ENCODE measurements at regions not wholly inside any gene's neighbourhood (a gene's known extent, or its start where the extent isn't known, plus 50 kb on each side); places are given as distances from the start of the nearest gene placed in this dataset.

- H3K27me3 ChIP-seq (replicated peaks in 1 of 4; ENCODE audit: control extremely low read depth in 1 of 4, control insufficient read depth in 3 of 4, insufficient read depth in 4 of 4, low read length in 3 of 4), result no peaks in the 10 kb centered on the region
- no peaks in the 10 kb centered on the region for H3K4me1 ChIP-seq (ENCODE audit: control insufficient read depth in 2 of 2, insufficient read depth in 2 of 2, low read length in 2 of 2)
- Mint-ChIP-seq H3K9me3 (ENCODE audit: insufficient read depth) (no peaks in the 10 kb centered on the region), H3K27ac (no peak overlapping the region), H3K4me1 (no peaks in the 10 kb centered on the region), H3K27me3 (no peaks in the 10 kb centered on the region), H3K4me3 (no peak overlapping the region)
- no peaks in the 10 kb centered on the region for H3K9me3 ChIP-seq (ENCODE audit: control extremely low read depth in 1 of 3, control insufficient read depth in 2 of 3, insufficient read depth in 1 of 3, low read length in 2 of 3)
- no peak overlapping the region for H3K27ac ChIP-seq (ENCODE audit: low read length in 2 of 2)
- no peak for TF ChIP-seq EZH2 (IDR thresholded peaks at IDR 0.05; ENCODE audit: borderline replicate concordance, insufficient read depth, low read depth, low read length, poor library complexity, severe bottlenecking)
- TF ChIP-seq CTCF (IDR thresholded peaks at IDR 0.05), result no peak
- ATAC-seq (ENCODE audit: low read depth), result no peak
- no peak overlapping the region for H3K4me3 ChIP-seq (ENCODE audit: control extremely low read depth in 1 of 5, extremely low read depth in 1 of 5, insufficient read depth in 1 of 5, low read depth in 2 of 5, low read length in 4 of 5)
- H4K20me1 ChIP-seq (ENCODE audit: control insufficient read depth, insufficient read depth, low read length, poor library complexity, severe bottlenecking), result no peaks in the 10 kb centered on the region
- H2AFZ ChIP-seq (ENCODE audit: insufficient read depth, low read depth, low read length, poor library complexity, severe bottlenecking), result no peak overlapping the region
- H3K9ac ChIP-seq (ENCODE audit: low read length), result no peak overlapping the region
- no peak overlapping the region for H3K4me2 ChIP-seq (replicated peaks; ENCODE audit: low read depth, low read length, poor library complexity, severe bottlenecking)
- POLR2A ChIA-PET, result no interaction called here
- CTCF ChIA-PET, result no interaction called here
- no peaks in the 10 kb centered on the region for H3K79me2 ChIP-seq (ENCODE audit: control insufficient read depth, insufficient read depth, low read length)
- intact Hi-C loops (cut with micrococcal nuclease), result no loop called here
- H3K36me3 ChIP-seq (replicated peaks in 1 of 2; ENCODE audit: control extremely low read depth in 1 of 2, control insufficient read depth in 1 of 2, extremely low read depth in 1 of 2, insufficient read depth in 2 of 2, low read length in 1 of 2), result no peaks in the 10 kb centered on the region
- no peak for DNase-seq
- 64% methylated on average over 1 of the region's 1 CpG for WGBS (ENCODE audit: insufficient coverage)
Measured at GRCh38 chr5:97418462-97418861, 235.4 kb upstream of the RIOK2 start.

GRCh38 chr5:97420646-97421045 is 237.6 kb upstream of the RIOK2 start:
- Mint-ChIP-seq H3K27me3 (no peaks in the 10 kb centered on the region), H3K4me1 (no peaks in the 10 kb centered on the region), H3K9me3 (ENCODE audit: insufficient read depth) (no peaks in the 10 kb centered on the region), H3K4me3 (no peak overlapping the region), H3K27ac (no peak overlapping the region)
- Histone ChIP-seq H3K4me2 (replicated peaks; ENCODE audit: low read depth, low read length, poor library complexity, severe bottlenecking) (no peak overlapping the region), H2AFZ (ENCODE audit: insufficient read depth, low read depth, low read length, poor library complexity, severe bottlenecking) (no peak overlapping the region), H4K20me1 (ENCODE audit: control insufficient read depth, insufficient read depth, low read length, poor library complexity, severe bottlenecking) (no peaks in the 10 kb centered on the region), H3K9ac (ENCODE audit: low read length) (no peak overlapping the region), H3K4me1 (ENCODE audit: control insufficient read depth in 2 of 2, insufficient read depth in 2 of 2, low read length in 2 of 2) (no peaks in the 10 kb centered on the region), H3K36me3 (replicated peaks in 1 of 2; ENCODE audit: control extremely low read depth in 1 of 2, control insufficient read depth in 1 of 2, extremely low read depth in 1 of 2, insufficient read depth in 2 of 2, low read length in 1 of 2) (no peaks in the 10 kb centered on the region), H3K27ac (ENCODE audit: low read length in 2 of 2) (no peak overlapping the region), H3K9me3 (ENCODE audit: control extremely low read depth in 1 of 3, control insufficient read depth in 2 of 3, insufficient read depth in 1 of 3, low read length in 2 of 3) (no peaks in the 10 kb centered on the region), H3K4me3 (ENCODE audit: control extremely low read depth in 1 of 5, extremely low read depth in 1 of 5, insufficient read depth in 1 of 5, low read depth in 2 of 5, low read length in 4 of 5) (no peak overlapping the region), H3K27me3 (replicated peaks in 1 of 4; ENCODE audit: control extremely low read depth in 1 of 4, control insufficient read depth in 3 of 4, insufficient read depth in 4 of 4, low read length in 3 of 4) (no peaks in the 10 kb centered on the region), H3K79me2 (ENCODE audit: control insufficient read depth, insufficient read depth, low read length) (no peaks in the 10 kb centered on the region)
- intact Hi-C loops (cut with micrococcal nuclease), result no loop called here
- DNase-seq, result no peak
- no CpG with 5 or more reads among the region's 1 CpG for WGBS (ENCODE audit: insufficient coverage)
- no peak for ATAC-seq (ENCODE audit: low read depth)
- ChIA-PET CTCF (no interaction called here), POLR2A (no interaction called here)
- TF ChIP-seq EZH2 (IDR thresholded peaks at IDR 0.05; ENCODE audit: borderline replicate concordance, insufficient read depth, low read depth, low read length, poor library complexity, severe bottlenecking) (no peak), CTCF (IDR thresholded peaks at IDR 0.05) (no peak)
